OCI-LY3 (cell line): ENCODE measurements at regions not wholly inside any gene's neighbourhood (a gene's known extent, or its start where the extent isn't known, plus 50 kb on each side); places are given as distances from the start of the nearest gene placed in this dataset.

Source experiments
- H2AFZ ChIP-seq: fragments of 200-600, 300-600 bp; shearing (Covaris generic); 2 replicates; pipeline ENCODE4 v1.6.0; 2014; ENCODE audit warnings: antibody characterized with exemption, low read depth, low read length
- H3K27ac ChIP-seq: fragments of 200-600, 300-600 bp; sonication (generic); 2 replicates; pipeline ENCODE4 v1.5.1; 2014; ENCODE audit warnings: mild to moderate bottlenecking, low read length, moderate library complexity, mixed read lengths
- H3K27me3 ChIP-seq: fragments of 200-600, 300-600 bp; sonication (generic); 2 replicates; pipeline ENCODE4 v1.6.1; 2014; ENCODE audit warnings: low read depth, low read length, mixed read lengths
- H3K36me3 ChIP-seq: fragments of 200-600, 300-600 bp; sonication (generic); replicated peaks from 2 replicates; pipeline ENCODE3; 2014; ENCODE audit warnings: low read depth, low read length, mixed read lengths
- H3K4me1 ChIP-seq: fragments of 300-600, 200-600 bp; sonication (generic); 2 replicates; pipeline ENCODE4 v1.6.1; 2014; ENCODE audit warnings: low read length, mixed read lengths
- H3K4me2 ChIP-seq: fragments of 200-600, 300-600 bp; sonication (generic); 2 replicates; pipeline ENCODE4 v1.6.1; 2014; ENCODE audit warnings: low read length, mixed read lengths
- H3K4me3 ChIP-seq: fragments of 300-600, 200-600 bp; sonication (generic); 2 replicates; pipeline ENCODE4 v1.5.1; 2014; ENCODE audit warnings: antibody characterized with exemption, mild to moderate bottlenecking, low read length, moderate library complexity
- H3K79me2 ChIP-seq: fragments of 300-600, 200-600 bp; shearing (Covaris generic); 2 replicates; pipeline ENCODE4 v1.6.1; 2014; ENCODE audit warnings: mild to moderate bottlenecking, low read length, mixed read lengths
- H3K9ac ChIP-seq: fragments of 300-600, 200-600 bp; shearing (Covaris generic); 2 replicates; pipeline ENCODE4 v1.6.0; 2014; ENCODE audit warnings: mild to moderate bottlenecking, low read length, moderate library complexity
- H3K9me3 ChIP-seq: fragments of 200-600, 300-600 bp; shearing (Covaris generic); 2 replicates; pipeline ENCODE4 v1.6.1; 2014; ENCODE audit warnings: low read length, mixed read lengths; ENCODE audit not compliant: insufficient read depth
- H4K20me1 ChIP-seq: fragments of 200-600, 300-600 bp; sonication (generic); 2 replicates; pipeline ENCODE4 v1.6.1; 2016; ENCODE audit warnings: low read length, mixed read lengths; ENCODE audit not compliant: insufficient read depth
- EZH2phosphoT487 ChIP-seq: fragments of 200-600 bp; shearing (Covaris generic); IDR thresholded peaks from 2 replicates; pipeline ENCODE4 v1.6.1; 2018; ENCODE audit warnings: antibody characterized with exemption, mixed run types, low read depth
- TF ChIP-seq, protein P1 (sequence below): fragments of 200-600, 300-600 bp; sonication (generic); IDR thresholded peaks from 2 replicates; pipeline ENCODE4 v1.5.1; 2014; ENCODE audit warnings: antibody characterized with exemption, low read length, low read depth

DNA sequence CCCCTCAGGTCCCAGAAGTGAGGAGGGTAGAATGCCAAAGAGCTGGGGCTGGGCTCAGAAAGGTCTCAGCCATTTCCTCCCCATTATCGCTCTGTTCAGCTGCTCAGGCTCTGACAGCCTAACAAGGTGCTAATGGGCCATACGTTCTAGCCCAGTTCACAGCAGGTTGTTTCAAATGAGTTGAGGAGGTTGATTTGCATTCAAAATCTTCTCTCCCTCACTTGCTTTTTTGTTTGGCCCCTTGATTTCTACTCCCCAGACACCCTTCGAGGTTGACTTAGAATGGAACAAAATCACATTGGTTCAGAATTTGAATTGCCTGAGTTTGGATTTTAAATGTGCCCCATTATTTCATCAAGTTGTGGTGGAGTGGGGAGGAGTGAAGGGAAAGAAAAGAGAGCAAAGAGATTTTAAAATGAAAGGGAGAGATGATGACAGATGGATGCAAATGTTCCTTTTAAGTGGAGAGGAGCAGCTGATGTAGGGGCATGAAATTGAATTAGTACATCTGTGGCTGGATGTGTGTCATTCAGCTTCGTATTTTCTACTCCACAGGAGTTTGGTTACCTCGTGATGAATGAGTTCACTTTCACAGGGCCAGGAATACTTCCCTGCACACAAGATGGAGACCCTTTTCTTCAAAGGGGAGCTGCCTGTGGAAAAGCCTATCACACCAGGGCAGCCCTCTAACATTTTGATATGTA, 425.8 kb upstream of the CAMK1G start:
- Histone ChIP-seq H3K9ac (no peak overlapping the region), H3K36me3 (no peaks in the 10 kb centered on the region), H3K27me3 (peaks cover 37% of the 10 kb centered on the region), H4K20me1 (no peaks in the 10 kb centered on the region), H3K27ac (no peak overlapping the region), H3K9me3 (no peaks in the 10 kb centered on the region), H3K4me3 (no peak overlapping the region), H3K4me2 (no peak overlapping the region), H2AFZ (no peak overlapping the region), H3K79me2 (no peaks in the 10 kb centered on the region), H3K4me1 (0 out of 2 replicates have a peak, but pooled peaks cover 4% of the 10 kb centered on the region)
- TF ChIP-seq, protein P1, sequence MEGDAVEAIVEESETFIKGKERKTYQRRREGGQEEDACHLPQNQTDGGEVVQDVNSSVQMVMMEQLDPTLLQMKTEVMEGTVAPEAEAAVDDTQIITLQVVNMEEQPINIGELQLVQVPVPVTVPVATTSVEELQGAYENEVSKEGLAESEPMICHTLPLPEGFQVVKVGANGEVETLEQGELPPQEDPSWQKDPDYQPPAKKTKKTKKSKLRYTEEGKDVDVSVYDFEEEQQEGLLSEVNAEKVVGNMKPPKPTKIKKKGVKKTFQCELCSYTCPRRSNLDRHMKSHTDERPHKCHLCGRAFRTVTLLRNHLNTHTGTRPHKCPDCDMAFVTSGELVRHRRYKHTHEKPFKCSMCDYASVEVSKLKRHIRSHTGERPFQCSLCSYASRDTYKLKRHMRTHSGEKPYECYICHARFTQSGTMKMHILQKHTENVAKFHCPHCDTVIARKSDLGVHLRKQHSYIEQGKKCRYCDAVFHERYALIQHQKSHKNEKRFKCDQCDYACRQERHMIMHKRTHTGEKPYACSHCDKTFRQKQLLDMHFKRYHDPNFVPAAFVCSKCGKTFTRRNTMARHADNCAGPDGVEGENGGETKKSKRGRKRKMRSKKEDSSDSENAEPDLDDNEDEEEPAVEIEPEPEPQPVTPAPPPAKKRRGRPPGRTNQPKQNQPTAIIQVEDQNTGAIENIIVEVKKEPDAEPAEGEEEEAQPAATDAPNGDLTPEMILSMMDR: no peak

DNA sequence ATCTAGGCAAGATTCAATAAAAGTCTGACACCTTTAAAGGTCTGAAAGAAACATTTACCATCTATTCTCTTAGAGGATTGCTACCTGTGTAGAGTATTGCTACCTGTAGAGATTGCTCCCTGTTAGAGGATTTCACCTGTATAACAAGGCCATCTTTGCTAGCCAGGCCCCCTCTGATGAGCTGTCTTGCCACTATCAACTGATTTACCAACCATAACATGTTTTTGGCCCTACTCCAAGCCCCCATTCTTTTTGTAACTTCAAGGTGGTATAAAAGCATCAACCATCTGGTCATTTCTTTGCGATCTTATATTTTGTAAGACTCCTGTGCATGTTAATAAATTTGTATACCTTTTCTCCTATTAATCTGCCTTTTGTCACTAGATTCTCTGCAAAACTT, 424.7 kb upstream of the CAMK1G start:
- H4K20me1 ChIP-seq: no peaks in the 10 kb centered on the region
- no peaks in the 10 kb centered on the region for H3K9me3 ChIP-seq
- H3K27me3 ChIP-seq: peaks cover 29% of the 10 kb centered on the region
- H3K4me2 ChIP-seq: no peak overlapping the region
- TF ChIP-seq EZH2phosphoT487: no peak
- TF ChIP-seq, protein P1: no peak
- H3K9ac ChIP-seq: no peak overlapping the region
- H2AFZ ChIP-seq: no peak overlapping the region
- no peaks in the 10 kb centered on the region for H3K79me2 ChIP-seq
- H3K27ac ChIP-seq: no peak overlapping the region
- no peaks in the 10 kb centered on the region for H3K36me3 ChIP-seq
- H3K4me1 ChIP-seq: 0 out of 2 replicates have a peak, but pooled peaks cover 4% of the 10 kb centered on the region
- H3K4me3 ChIP-seq: no peak overlapping the region

DNA sequence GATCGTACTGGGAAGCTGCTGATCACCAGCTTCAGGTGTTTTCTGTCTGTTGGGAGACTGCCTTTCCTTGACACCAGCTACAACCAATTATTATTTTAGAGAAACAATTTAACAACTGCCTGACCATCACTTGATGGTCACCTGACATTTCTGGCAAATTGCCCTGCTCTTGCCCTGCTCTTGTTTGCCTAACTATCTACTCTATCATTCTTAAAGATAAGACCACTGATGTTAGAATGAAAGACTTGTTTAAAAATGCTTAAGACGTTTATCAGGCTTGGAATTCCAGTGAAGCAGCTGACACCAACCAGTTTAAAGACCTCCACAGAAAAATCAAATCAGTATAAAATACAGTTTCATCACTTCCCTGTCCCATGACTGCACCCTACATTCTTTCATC, 423.3 kb upstream of the CAMK1G start:
- 0 out of 2 replicates have a peak, but pooled peaks cover 4% of the 10 kb centered on the region for H3K4me1 ChIP-seq
- TF ChIP-seq, protein P1: no peak
- no peak for TF ChIP-seq EZH2phosphoT487
- H2AFZ ChIP-seq: no peak overlapping the region
- no peak overlapping the region for H3K4me3 ChIP-seq
- no peaks in the 10 kb centered on the region for H3K36me3 ChIP-seq
- H4K20me1 ChIP-seq: no peaks in the 10 kb centered on the region
- no peak overlapping the region for H3K4me2 ChIP-seq
- H3K79me2 ChIP-seq: no peaks in the 10 kb centered on the region
- H3K27me3 ChIP-seq: peaks cover 21% of the 10 kb centered on the region
- H3K27ac ChIP-seq: no peak overlapping the region
- no peaks in the 10 kb centered on the region for H3K9me3 ChIP-seq
- no peak overlapping the region for H3K9ac ChIP-seq

DNA sequence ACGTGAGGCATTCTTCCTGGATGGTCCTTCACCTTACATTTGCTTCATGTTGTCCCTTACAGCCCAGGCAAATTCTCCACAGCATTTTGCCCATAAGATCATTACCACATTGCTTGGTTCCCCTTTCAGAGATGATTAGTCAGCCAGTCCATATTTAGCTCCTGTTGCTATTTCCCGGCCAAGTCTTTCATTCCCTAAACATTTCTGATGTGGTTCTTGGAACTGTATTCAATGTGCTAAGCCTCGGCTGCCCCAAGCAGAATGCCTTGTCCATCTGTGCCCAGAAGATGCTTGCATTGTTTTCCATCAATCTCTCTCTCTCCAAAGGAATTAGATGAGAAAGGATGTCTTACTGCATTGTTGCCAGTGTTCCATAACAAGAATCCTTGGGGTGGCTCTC, 420.9 kb upstream of the CAMK1G start:
- Histone ChIP-seq H3K36me3 (no peaks in the 10 kb centered on the region), H3K79me2 (no peaks in the 10 kb centered on the region), H3K27ac (no peak overlapping the region), H3K4me2 (no peak overlapping the region), H3K9me3 (no peaks in the 10 kb centered on the region), H2AFZ (no peak overlapping the region), H3K4me1 (0 out of 2 replicates have a peak, but pooled peaks cover 4% of the 10 kb centered on the region), H3K4me3 (no peak overlapping the region), H4K20me1 (no peaks in the 10 kb centered on the region), H3K27me3 (peaks cover 20% of the 10 kb centered on the region), H3K9ac (no peak overlapping the region)
- TF ChIP-seq EZH2phosphoT487: no peak
- TF ChIP-seq, protein P1: no peak
